Keratinocyte (primary cell): ENCODE measurements at regions not wholly inside any gene's neighbourhood (a gene's known extent, or its start where the extent isn't known, plus 50 kb on each side); places are given as distances from the start of the nearest gene placed in this dataset.
A peak's percentile ranks its signal among the peaks of the same experiment; 100 is the strongest.

Experiments used
- EZH2 ChIP-seq: IDR thresholded peaks from one replicate; pipeline ENCODE4 v1.6.1; 2012; ENCODE audit warnings: inconsistent platforms, mild to moderate bottlenecking, low read length, moderate library complexity
- TF ChIP-seq, protein P1 (sequence below), 3 experiments: IDR thresholded peaks in 1 of 3; conservative IDR thresholded peaks in 1 of 3; optimal IDR thresholded peaks in 1 of 3; 2 replicates in 2 of 3; 3 replicates in 1 of 3; pipeline versions ENCODE3 to v1.5.1; 2011; ENCODE audit warnings: low read length in 3 of 3, mild to moderate bottlenecking in 3 of 3, moderate library complexity in 2 of 3, control low read depth in 1 of 3, inconsistent platforms in 1 of 3; ENCODE audit not compliant: insufficient read depth in 2 of 3; ENCODE audit errors: extremely low read depth in 1 of 3

- TF ChIP-seq, protein P1, sequence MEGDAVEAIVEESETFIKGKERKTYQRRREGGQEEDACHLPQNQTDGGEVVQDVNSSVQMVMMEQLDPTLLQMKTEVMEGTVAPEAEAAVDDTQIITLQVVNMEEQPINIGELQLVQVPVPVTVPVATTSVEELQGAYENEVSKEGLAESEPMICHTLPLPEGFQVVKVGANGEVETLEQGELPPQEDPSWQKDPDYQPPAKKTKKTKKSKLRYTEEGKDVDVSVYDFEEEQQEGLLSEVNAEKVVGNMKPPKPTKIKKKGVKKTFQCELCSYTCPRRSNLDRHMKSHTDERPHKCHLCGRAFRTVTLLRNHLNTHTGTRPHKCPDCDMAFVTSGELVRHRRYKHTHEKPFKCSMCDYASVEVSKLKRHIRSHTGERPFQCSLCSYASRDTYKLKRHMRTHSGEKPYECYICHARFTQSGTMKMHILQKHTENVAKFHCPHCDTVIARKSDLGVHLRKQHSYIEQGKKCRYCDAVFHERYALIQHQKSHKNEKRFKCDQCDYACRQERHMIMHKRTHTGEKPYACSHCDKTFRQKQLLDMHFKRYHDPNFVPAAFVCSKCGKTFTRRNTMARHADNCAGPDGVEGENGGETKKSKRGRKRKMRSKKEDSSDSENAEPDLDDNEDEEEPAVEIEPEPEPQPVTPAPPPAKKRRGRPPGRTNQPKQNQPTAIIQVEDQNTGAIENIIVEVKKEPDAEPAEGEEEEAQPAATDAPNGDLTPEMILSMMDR (optimal IDR thresholded peaks at IDR 0.05 in 1 of 3, IDR thresholded peaks at IDR 0.05 in 1 of 3, conservative IDR thresholded peaks at IDR 0.05 in 1 of 3; ENCODE audit: extremely low read depth in 1 of 3, insufficient read depth in 2 of 3, low read length in 3 of 3) = peak in 2 of 3 experiments; percentile 35 to 36
- TF ChIP-seq EZH2 = no peak
Measured at GRCh38 chr4:33160126-33160525, 2440.0 kb downstream of the PCDH7 start.
